ENCODE measurements at regions not wholly inside any gene's neighbourhood (a gene's known extent, or its start where the extent isn't known, plus 50 kb on each side); places are given as distances from the start of the nearest gene placed in this dataset.

DNA sequence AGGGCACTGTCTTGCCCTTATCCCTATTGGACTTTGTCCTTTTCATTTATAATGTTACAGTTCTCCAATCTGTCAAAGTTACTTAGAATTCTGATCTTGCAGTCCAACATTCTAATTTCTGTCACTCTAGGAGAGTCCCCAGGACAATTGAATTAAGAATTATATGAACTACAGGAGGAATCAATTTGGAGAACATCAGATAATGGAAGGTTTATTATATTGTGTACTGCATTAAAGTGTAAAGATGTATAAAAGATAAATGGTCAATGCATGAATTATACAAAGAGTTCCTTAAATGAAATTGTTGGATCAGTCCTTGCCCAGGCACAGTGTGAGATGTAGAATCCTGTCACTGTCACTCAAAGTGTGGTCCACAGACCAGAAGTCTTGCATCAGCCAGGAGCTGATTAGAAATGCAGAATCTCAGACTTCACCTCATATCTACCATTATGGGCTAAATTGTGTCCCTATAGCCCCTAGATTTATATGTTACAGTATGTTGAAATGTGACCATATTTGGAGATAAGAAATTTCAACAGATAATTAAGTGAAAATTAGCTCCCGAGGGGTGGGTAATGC is 145.5 kb downstream of the BTBD3 start:
- TF ChIP-seq, protein P1, sequence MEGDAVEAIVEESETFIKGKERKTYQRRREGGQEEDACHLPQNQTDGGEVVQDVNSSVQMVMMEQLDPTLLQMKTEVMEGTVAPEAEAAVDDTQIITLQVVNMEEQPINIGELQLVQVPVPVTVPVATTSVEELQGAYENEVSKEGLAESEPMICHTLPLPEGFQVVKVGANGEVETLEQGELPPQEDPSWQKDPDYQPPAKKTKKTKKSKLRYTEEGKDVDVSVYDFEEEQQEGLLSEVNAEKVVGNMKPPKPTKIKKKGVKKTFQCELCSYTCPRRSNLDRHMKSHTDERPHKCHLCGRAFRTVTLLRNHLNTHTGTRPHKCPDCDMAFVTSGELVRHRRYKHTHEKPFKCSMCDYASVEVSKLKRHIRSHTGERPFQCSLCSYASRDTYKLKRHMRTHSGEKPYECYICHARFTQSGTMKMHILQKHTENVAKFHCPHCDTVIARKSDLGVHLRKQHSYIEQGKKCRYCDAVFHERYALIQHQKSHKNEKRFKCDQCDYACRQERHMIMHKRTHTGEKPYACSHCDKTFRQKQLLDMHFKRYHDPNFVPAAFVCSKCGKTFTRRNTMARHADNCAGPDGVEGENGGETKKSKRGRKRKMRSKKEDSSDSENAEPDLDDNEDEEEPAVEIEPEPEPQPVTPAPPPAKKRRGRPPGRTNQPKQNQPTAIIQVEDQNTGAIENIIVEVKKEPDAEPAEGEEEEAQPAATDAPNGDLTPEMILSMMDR (IDR thresholded peaks at IDR 0.05; ENCODE audit: insufficient read depth, low read length) = no peak
- no peak for TF ChIP-seq POLR2AphosphoS5 (IDR thresholded peaks at IDR 0.05; ENCODE audit: low read depth)
- DNase-seq (ENCODE audit: low read depth in 1 of 2, low spot score in 1 of 2) = no peak
- H3K4me3 ChIP-seq (replicated peaks; ENCODE audit: insufficient read depth, low read length) = no peak overlapping the region
- H3K27me3 ChIP-seq (ENCODE audit: insufficient read depth, poor library complexity, severe bottlenecking) = no peaks in the 10 kb centered on the region
- H3K27ac ChIP-seq (replicated peaks) = no peak overlapping the region

DNA sequence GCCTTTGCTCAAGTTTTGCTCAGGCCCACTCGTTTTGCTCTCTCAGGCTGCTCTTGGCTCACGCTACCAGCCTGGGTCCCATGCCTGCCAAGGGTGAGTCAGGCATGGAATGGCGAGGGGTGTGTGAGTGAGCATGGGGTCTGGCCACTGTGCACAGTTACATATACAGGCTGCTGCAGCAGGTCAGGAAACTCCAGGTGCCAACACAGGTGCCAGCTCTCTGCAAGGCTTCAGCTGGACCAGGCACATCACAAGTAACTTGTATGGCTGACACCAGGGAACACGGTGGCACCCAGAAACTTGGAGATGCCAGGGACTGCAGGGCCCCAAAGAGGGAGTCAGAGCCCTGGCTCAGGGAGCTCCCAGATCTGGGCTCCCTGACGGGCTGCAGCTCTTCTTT is 146.8 kb downstream of the BTBD3 start:
- no peak for DNase-seq (ENCODE audit: low read depth in 1 of 2, low spot score in 1 of 2)
- no peaks in the 10 kb centered on the region for H3K27me3 ChIP-seq (ENCODE audit: insufficient read depth, poor library complexity, severe bottlenecking)
- TF ChIP-seq, protein P1 (IDR thresholded peaks at IDR 0.05; ENCODE audit: insufficient read depth, low read length) = no peak
- TF ChIP-seq GABPA (IDR thresholded peaks at IDR 0.05; ENCODE audit: low read depth) (no peak), POLR2AphosphoS5 (IDR thresholded peaks at IDR 0.05; ENCODE audit: low read depth) (no peak), SPI1 (IDR thresholded peaks at IDR 0.05; ENCODE audit: borderline replicate concordance, low read depth) (no peak)
- TF ChIP-seq, protein P2, sequence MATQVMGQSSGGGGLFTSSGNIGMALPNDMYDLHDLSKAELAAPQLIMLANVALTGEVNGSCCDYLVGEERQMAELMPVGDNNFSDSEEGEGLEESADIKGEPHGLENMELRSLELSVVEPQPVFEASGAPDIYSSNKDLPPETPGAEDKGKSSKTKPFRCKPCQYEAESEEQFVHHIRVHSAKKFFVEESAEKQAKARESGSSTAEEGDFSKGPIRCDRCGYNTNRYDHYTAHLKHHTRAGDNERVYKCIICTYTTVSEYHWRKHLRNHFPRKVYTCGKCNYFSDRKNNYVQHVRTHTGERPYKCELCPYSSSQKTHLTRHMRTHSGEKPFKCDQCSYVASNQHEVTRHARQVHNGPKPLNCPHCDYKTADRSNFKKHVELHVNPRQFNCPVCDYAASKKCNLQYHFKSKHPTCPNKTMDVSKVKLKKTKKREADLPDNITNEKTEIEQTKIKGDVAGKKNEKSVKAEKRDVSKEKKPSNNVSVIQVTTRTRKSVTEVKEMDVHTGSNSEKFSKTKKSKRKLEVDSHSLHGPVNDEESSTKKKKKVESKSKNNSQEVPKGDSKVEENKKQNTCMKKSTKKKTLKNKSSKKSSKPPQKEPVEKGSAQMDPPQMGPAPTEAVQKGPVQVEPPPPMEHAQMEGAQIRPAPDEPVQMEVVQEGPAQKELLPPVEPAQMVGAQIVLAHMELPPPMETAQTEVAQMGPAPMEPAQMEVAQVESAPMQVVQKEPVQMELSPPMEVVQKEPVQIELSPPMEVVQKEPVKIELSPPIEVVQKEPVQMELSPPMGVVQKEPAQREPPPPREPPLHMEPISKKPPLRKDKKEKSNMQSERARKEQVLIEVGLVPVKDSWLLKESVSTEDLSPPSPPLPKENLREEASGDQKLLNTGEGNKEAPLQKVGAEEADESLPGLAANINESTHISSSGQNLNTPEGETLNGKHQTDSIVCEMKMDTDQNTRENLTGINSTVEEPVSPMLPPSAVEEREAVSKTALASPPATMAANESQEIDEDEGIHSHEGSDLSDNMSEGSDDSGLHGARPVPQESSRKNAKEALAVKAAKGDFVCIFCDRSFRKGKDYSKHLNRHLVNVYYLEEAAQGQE (IDR thresholded peaks at IDR 0.05; ENCODE audit: insufficient replicate concordance, low read depth) = no peak
- H3K27ac ChIP-seq (replicated peaks) = no peak overlapping the region
- no peak overlapping the region for H3K4me3 ChIP-seq (replicated peaks; ENCODE audit: insufficient read depth, low read length)

DNA sequence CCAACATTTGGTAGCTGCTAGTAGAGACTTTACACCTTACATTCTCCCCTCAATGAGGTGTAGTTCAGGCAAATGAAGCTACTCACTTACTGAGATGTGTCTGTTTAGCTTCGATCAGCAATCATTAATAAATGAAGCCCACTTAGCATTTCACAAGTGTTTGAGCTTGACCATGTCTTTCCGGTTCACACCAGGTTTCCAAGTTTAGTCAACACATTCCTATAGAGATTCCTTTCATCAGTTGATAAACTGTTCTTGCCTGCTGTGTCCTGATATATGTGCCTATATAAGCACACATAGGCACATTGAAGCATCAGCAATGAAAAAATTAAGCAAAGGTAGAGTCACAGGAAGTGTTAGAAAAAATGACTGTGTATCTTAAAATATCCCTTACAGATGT is 150.0 kb downstream of the BTBD3 start:
- TF ChIP-seq, protein P1 (IDR thresholded peaks at IDR 0.05; ENCODE audit: insufficient read depth, low read length) = no peak
- no peak for TF ChIP-seq SPI1 (IDR thresholded peaks at IDR 0.05; ENCODE audit: borderline replicate concordance, low read depth)
- TF ChIP-seq POLR2AphosphoS5 (IDR thresholded peaks at IDR 0.05; ENCODE audit: low read depth) = no peak
- no peak for TF ChIP-seq GABPA (IDR thresholded peaks at IDR 0.05; ENCODE audit: low read depth)
- TF ChIP-seq, protein P2 (IDR thresholded peaks at IDR 0.05; ENCODE audit: insufficient replicate concordance, low read depth) = no peak
- H3K27ac ChIP-seq (replicated peaks) = no peak overlapping the region

DNA sequence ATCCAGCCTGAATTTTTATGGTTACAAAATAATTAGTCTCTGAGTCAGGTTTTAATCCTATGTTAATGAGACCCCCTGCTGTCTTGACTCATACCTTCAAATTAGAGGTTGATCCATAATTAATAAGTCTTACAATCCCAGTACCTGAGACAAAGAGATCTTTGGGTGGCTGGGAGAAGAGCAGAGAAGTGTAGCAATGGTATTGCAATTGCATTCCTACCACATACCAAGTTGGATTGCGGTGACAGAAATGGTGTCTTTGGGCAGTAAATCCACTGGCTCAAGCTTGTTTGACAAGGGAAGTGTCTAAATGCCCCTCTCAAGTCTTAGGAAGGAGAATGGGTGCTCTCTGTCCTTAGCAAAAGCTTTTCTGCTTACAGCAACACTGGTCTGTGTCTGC is 150.4 kb downstream of the BTBD3 start:
- H3K27me3 ChIP-seq (ENCODE audit: insufficient read depth, poor library complexity, severe bottlenecking) = no peaks in the 10 kb centered on the region
- DNase-seq (ENCODE audit: low read depth in 1 of 2, low spot score in 1 of 2) = no peak
- no peak overlapping the region for H3K27ac ChIP-seq (replicated peaks)
- TF ChIP-seq GABPA (IDR thresholded peaks at IDR 0.05; ENCODE audit: low read depth) = no peak
- TF ChIP-seq, protein P2 (IDR thresholded peaks at IDR 0.05; ENCODE audit: insufficient replicate concordance, low read depth) = no peak
- TF ChIP-seq POLR2AphosphoS5 (IDR thresholded peaks at IDR 0.05; ENCODE audit: low read depth) = no peak
- TF ChIP-seq, protein P1 (IDR thresholded peaks at IDR 0.05; ENCODE audit: insufficient read depth, low read length) = no peak
- no peak for TF ChIP-seq SPI1 (IDR thresholded peaks at IDR 0.05; ENCODE audit: borderline replicate concordance, low read depth)
- no peak overlapping the region for H3K4me3 ChIP-seq (replicated peaks; ENCODE audit: insufficient read depth, low read length)

More for the DNA sequence above, 150.0 kb downstream of the BTBD3 start:
- Histone ChIP-seq H3K27me3 (ENCODE audit: insufficient read depth, poor library complexity, severe bottlenecking) (no peaks in the 10 kb centered on the region), H3K4me3 (replicated peaks; ENCODE audit: insufficient read depth, low read length) (no peak overlapping the region)
- no peak for DNase-seq (ENCODE audit: low read depth in 1 of 2, low spot score in 1 of 2)

All from HL-60 (cell line).